ENCODE measurements at regions not wholly inside any gene's neighbourhood (a gene's known extent, or its start where the extent isn't known, plus 50 kb on each side); places are given as distances from the start of the nearest gene placed in this dataset.

DNA sequence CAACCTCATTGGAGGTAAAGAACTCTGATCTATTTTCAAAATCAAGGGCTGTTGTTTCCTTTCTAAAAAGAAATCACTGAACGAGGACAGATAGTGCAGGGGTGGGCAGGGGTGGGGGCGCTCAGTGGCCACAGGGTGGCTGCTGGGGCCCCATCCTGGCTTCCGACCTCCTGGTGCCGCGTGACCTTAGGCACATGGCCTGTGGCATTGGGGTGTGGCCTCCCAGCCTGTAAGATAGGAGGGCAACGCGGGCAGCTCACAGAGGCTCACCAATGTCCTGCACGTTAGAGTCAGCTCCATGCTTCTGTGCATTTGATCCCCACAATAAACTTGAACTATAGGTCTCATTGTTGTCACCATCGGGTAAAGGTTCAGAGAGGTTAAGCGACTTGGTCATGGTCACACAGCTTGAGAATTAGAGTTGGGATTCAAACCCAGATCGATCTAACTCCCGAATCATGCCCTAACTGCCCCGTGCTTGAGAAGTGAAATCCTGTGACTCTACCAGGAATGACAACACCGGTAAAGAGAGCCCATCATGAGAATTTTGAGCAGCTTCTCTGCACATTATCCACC lies 148.0 kb upstream of the SLC6A11 start:
- POLR2A ChIA-PET = no interaction called here
- no peaks in the 10 kb centered on the region for H3K36me3 ChIP-seq (ENCODE audit: control insufficient read depth in 2 of 2, extremely low read depth in 1 of 2, insufficient read depth in 2 of 2, low read length in 2 of 2)
- H3K4me1 ChIP-seq (ENCODE audit: control insufficient read depth, extremely low read depth, insufficient read depth, low read length) = no peaks in the 10 kb centered on the region
- TF ChIP-seq POLR2AphosphoS5 (IDR thresholded peaks at IDR 0.05; ENCODE audit: insufficient read depth, low read depth, low read length) (no peak), FOS (IDR thresholded peaks at IDR 0.05; ENCODE audit: borderline replicate concordance, insufficient read depth, low read length) (no peak), MYC (IDR thresholded peaks at IDR 0.05; ENCODE audit: low read depth, low read length) (no peak), MAX (IDR thresholded peaks at IDR 0.05; ENCODE audit: insufficient read depth, insufficient read length) (no peak)
- TF ChIP-seq, protein P1, sequence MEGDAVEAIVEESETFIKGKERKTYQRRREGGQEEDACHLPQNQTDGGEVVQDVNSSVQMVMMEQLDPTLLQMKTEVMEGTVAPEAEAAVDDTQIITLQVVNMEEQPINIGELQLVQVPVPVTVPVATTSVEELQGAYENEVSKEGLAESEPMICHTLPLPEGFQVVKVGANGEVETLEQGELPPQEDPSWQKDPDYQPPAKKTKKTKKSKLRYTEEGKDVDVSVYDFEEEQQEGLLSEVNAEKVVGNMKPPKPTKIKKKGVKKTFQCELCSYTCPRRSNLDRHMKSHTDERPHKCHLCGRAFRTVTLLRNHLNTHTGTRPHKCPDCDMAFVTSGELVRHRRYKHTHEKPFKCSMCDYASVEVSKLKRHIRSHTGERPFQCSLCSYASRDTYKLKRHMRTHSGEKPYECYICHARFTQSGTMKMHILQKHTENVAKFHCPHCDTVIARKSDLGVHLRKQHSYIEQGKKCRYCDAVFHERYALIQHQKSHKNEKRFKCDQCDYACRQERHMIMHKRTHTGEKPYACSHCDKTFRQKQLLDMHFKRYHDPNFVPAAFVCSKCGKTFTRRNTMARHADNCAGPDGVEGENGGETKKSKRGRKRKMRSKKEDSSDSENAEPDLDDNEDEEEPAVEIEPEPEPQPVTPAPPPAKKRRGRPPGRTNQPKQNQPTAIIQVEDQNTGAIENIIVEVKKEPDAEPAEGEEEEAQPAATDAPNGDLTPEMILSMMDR (IDR thresholded peaks at IDR 0.05; ENCODE audit: extremely low read depth in 1 of 2, insufficient read depth in 1 of 2, low read depth in 1 of 2, low read length in 2 of 2) = no peak
- no peaks in the 10 kb centered on the region for H3K79me2 ChIP-seq (ENCODE audit: control insufficient read depth, insufficient read depth, low read length)
- DNase-seq (ENCODE audit: low read depth, low spot score) = no peak
- no peaks in the 10 kb centered on the region for H3K27me3 ChIP-seq (ENCODE audit: control insufficient read depth in 2 of 2, insufficient read depth in 2 of 2, low read length in 2 of 2)
- no peak overlapping the region for H3K4me3 ChIP-seq (replicated peaks in 1 of 3; ENCODE audit: insufficient read depth in 1 of 3, low read depth in 1 of 3, low read length in 3 of 3)
- no TSS peak for BruUV-seq (replicated peaks)
- FAIRE-seq = no peak
- no peak overlapping the region for H2AFZ ChIP-seq (ENCODE audit: low read depth, low read length)
- H3K9me1 ChIP-seq (replicated peaks; ENCODE audit: control insufficient read depth, extremely low read depth, insufficient read depth, low read length) = no peaks in the 10 kb centered on the region
- H3K9me3 ChIP-seq (replicated peaks; ENCODE audit: control insufficient read depth, insufficient read depth, low read length) = no peaks in the 10 kb centered on the region
- H3K27ac ChIP-seq (ENCODE audit: insufficient read depth, low read depth, low read length) = no peak overlapping the region
- CTCF ChIA-PET = interaction anchor here (0.6 kb wide), 1 partner anchor 1097 kb away, joined by 3 read pairs; no protein-coding TSS in a partner anchor
- dilution Hi-C loops (cut with MboI; ENCODE audit: extremely low pct_ligation_motif_present, low sequenced_read_pairs) (no loop called here), intact Hi-C loops (cut with micrococcal nuclease) (no loop called here)
- no peak overlapping the region for H3K9ac ChIP-seq (replicated peaks; ENCODE audit: extremely low read depth, insufficient read depth, low read length)
- no peaks in the 10 kb centered on the region for H4K20me1 ChIP-seq (replicated peaks; ENCODE audit: control insufficient read depth, extremely low read depth, insufficient read depth, low read length)
- no peak overlapping the region for H3K4me2 ChIP-seq (ENCODE audit: insufficient read depth, low read length)
